Transverse colon (tissue), 4 donors: ENCODE measurements at regions not wholly inside any gene's neighbourhood (a gene's known extent, or its start where the extent isn't known, plus 50 kb on each side); places are given as distances from the start of the nearest gene placed in this dataset.

Experiments
- DNase-seq: peaks from one replicate; pipeline ENCODE4 v3.0.0-alpha.2; 2019
- H3K27ac ChIP-seq, 4 donors: fragments of 200-600 bp; sonication (generic); 2 replicates each; pipeline ENCODE4 v1.5.1; 2016 to 2018; ENCODE audit warnings: inconsistent platforms in 4 of 4
- H3K27me3 ChIP-seq: fragments of 200-600 bp; sonication (generic); 2 replicates; pipeline ENCODE4 v1.5.1; 2017; ENCODE audit warnings: inconsistent platforms
- H3K36me3 ChIP-seq, 4 donors: fragments of 200-600 bp; sonication (generic); 2 replicates each; pipeline ENCODE4 v1.5.1; 2017 to 2019; ENCODE audit warnings: inconsistent platforms in 4 of 4
- H3K4me1 ChIP-seq, 4 donors: fragments of 200-600 bp; sonication (generic); 2 replicates each; pipeline ENCODE4 v1.5.1; 2017 to 2020; ENCODE audit warnings: inconsistent platforms in 4 of 4
- H3K4me3 ChIP-seq, 4 donors: fragments of 200-600 bp; sonication (generic); 1 replicate in 1 of 4; 2 replicates in 3 of 4; pipeline versions ENCODE4 v1.5.1 to v1.6.1; 2017 to 2019; ENCODE audit warnings: inconsistent platforms in 4 of 4
- H3K9me3 ChIP-seq, 2 donors: fragments of 200-600 bp; sonication (generic); 2 replicates each; pipeline ENCODE4 v1.5.1; 2017 to 2019; ENCODE audit warnings: inconsistent platforms in 2 of 2
- EP300 ChIP-seq: sonication (generic); formaldehyde crosslinking; IDR thresholded peaks from one replicate; pipeline ENCODE4 v1.6.1; 2017; ENCODE audit warnings: antibody characterized with exemption, low read depth
- POLR2A ChIP-seq: fragments of 450-650 bp; IDR thresholded peaks from one replicate; pipeline ENCODE4 v1.6.1; 2016; ENCODE audit warnings: antibody characterized with exemption, mild to moderate bottlenecking, moderate library complexity
- POLR2AphosphoS5 ChIP-seq, 3 donors: sonication (generic); formaldehyde crosslinking; IDR thresholded peaks; one replicate each; pipeline ENCODE4 v1.6.1; 2016; ENCODE audit warnings: antibody characterized with exemption in 3 of 3
- WGBS, 2 donors: methylation state at CpG; one replicate each; pipeline ENCODE4 v1.1.5; 2018; ENCODE audit warnings: low coverage in 1 of 2; 5-methylcytosine and 5-hydroxymethylcytosine counted together
- in situ Hi-C, 4 donors: fragments of 200-750 bp; cut with MboI; loops; one replicate each; pipeline versions ENCODE4 v1.15.0 to v1.15.1; 2017; ENCODE audit warnings: low sequenced_read_pairs in 3 of 4, low pct_ligation_motif_present in 1 of 4, low pct_unique_long_range_greater_than_20kb in 1 of 4
- intact Hi-C: fragments of 100-400 bp; cut with DNase I; formaldehyde crosslinking; loops from one replicate; pipeline ENCODE4 v1.15.1; 2023; ENCODE audit warnings: low total_unique reads
- TF ChIP-seq, protein P1 (sequence below), 5 experiments: fragments of 200-600 bp in 3 of 5; fragments of 450-650 bp in 2 of 5; sonication (generic) in 3 of 5; IDR thresholded peaks; 1 replicate in 2 of 5; 2 replicates in 3 of 5; pipeline ENCODE4 v1.5.1; 2016 to 2017; ENCODE audit warnings: antibody characterized with exemption in 5 of 5, inconsistent platforms in 3 of 5, mild to moderate bottlenecking in 2 of 5, moderate library complexity in 1 of 5

GRCh38 chr6:97666889-97667288, 383.9 kb upstream of the MMS22L start:
- 67 to 71% methylated on average over 1 of the region's 1 CpG for WGBS, 2 donors
- no peak for TF ChIP-seq EP300
- no peak for TF ChIP-seq POLR2AphosphoS5 (IDR thresholded peaks at IDR 0.05)
- TF ChIP-seq POLR2A: no peak
- TF ChIP-seq, protein P1, sequence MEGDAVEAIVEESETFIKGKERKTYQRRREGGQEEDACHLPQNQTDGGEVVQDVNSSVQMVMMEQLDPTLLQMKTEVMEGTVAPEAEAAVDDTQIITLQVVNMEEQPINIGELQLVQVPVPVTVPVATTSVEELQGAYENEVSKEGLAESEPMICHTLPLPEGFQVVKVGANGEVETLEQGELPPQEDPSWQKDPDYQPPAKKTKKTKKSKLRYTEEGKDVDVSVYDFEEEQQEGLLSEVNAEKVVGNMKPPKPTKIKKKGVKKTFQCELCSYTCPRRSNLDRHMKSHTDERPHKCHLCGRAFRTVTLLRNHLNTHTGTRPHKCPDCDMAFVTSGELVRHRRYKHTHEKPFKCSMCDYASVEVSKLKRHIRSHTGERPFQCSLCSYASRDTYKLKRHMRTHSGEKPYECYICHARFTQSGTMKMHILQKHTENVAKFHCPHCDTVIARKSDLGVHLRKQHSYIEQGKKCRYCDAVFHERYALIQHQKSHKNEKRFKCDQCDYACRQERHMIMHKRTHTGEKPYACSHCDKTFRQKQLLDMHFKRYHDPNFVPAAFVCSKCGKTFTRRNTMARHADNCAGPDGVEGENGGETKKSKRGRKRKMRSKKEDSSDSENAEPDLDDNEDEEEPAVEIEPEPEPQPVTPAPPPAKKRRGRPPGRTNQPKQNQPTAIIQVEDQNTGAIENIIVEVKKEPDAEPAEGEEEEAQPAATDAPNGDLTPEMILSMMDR (IDR thresholded peaks at IDR 0.05): no peak
- H3K4me3 ChIP-seq: no peak overlapping the region
- no peaks in the 10 kb centered on the region for H3K27me3 ChIP-seq
- DNase-seq: no peak
- H3K9me3 ChIP-seq: no peaks in the 10 kb centered on the region
- H3K27ac ChIP-seq: no peak overlapping the region
- no peaks in the 10 kb centered on the region for H3K36me3 ChIP-seq
- in situ Hi-C loops (no loop called here), intact Hi-C loops (no loop called here)
- H3K4me1 ChIP-seq: no peaks in the 10 kb centered on the region

- Histone ChIP-seq H3K9me3 (no peaks in the 10 kb centered on the region), H3K36me3 (no peaks in the 10 kb centered on the region), H3K4me1 (no peaks in the 10 kb centered on the region), H3K27me3 (no peaks in the 10 kb centered on the region), H3K4me3 (peak overlapping the region in 1 of 4 donors; percentile 7), H3K27ac (no peak overlapping the region)
- intact Hi-C loops: no loop called here
- 43 to 51% methylated on average over 11 of the region's 11 CpGs for WGBS, 2 donors
- in situ Hi-C loops: no loop called here
- TF ChIP-seq EP300 (no peak), POLR2AphosphoS5 (IDR thresholded peaks at IDR 0.05) (no peak), POLR2A (no peak)
- DNase-seq: no peak
Observed at GRCh38 chr6:97668716-97669115, 385.7 kb upstream of the MMS22L start.

DNA sequence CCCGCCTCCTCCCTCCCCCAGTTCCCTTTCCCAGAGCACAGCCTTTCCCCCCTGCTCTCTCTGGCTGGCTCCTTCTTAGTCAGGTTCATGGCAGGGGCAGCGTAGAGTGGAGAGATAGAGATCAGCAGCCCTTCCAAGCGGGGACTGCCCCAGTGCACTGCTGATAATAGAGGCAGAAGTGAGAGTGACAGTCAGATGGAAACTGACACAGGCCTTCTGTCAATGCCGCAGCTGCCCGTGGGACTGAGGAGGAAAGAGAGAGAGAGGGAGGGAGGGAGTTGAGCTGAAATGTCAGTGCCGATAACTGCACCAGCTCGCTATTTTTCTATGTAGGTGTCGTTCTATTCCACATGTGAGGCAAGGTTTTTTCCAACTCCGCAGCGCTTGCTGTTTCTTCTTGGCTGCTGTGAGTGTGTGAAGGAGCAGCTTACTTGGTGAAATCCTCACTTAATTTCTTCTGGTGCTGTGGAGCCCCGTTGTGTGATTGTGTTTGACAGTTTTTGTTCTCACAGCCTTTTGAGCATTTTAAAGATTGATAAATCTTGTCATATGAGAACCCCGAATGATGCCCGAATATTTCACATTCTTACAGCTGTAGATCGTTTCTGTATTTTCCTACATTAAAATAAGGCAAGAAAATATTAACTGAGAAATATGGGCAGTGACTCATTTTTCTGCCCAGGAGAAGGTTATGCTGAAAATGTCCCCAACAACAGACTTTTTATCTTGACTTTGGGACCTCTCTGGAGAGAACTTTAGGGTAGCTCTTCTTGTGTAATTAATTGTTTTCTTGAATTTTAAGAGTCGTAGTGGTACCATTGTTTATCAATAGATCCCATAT, 386.4 kb upstream of the MMS22L start:
- Histone ChIP-seq H3K4me1 (no peaks in the 10 kb centered on the region), H3K4me3 (peak overlapping the region in 1 of 4 donors; percentile 7), H3K27me3 (no peaks in the 10 kb centered on the region), H3K36me3 (no peaks in the 10 kb centered on the region), H3K27ac (no peak overlapping the region), H3K9me3 (no peaks in the 10 kb centered on the region)
- intact Hi-C loops (no loop called here), in situ Hi-C loops (no loop called here)
- 27 to 41% methylated on average over 11 to 15 of the region's 15 CpGs for WGBS, 2 donors
- TF ChIP-seq POLR2A (no peak), EP300 (no peak), POLR2AphosphoS5 (IDR thresholded peaks at IDR 0.05) (no peak)
- TF ChIP-seq, protein P1 (IDR thresholded peaks at IDR 0.05): no peak
- no peak for DNase-seq

DNA sequence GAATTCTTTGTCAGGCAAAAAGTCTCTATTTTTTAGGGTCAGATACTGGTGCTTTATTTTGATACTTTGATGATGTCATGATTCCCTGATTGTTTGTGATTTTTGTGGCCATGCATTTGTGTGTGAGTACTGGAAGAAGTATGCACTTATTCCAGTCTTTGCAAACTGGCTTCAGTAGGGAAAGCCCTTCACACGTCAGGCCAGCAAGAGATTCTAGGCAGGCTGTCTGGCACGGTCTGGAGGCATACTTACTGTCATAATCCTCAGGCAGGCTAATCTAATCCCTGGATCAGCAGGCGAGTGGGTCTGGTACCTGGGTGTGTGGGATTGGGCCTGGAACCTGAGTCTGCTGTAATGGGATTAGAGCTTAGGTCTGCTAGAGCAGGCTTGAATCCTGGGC, 391.8 kb upstream of the MMS22L start:
- Histone ChIP-seq H3K27me3 (no peaks in the 10 kb centered on the region), H3K9me3 (no peaks in the 10 kb centered on the region), H3K4me3 (no peak overlapping the region), H3K4me1 (no peaks in the 10 kb centered on the region), H3K36me3 (no peaks in the 10 kb centered on the region), H3K27ac (no peak overlapping the region)
- intact Hi-C loops (no loop called here), in situ Hi-C loops (no loop called here)
- TF ChIP-seq POLR2AphosphoS5 (IDR thresholded peaks at IDR 0.05): no peak
- TF ChIP-seq POLR2A: no peak
- no peak for TF ChIP-seq EP300
- WGBS, 2 donors: 81% methylated on average over 3 of the region's 3 CpGs; no CpG with 5 or more reads in 1 of the 2 donors
- DNase-seq: no peak

GRCh38 chr6:97677626-97678025, 394.6 kb upstream of the MMS22L start:
- Histone ChIP-seq H3K27ac (no peak overlapping the region), H3K36me3 (no peaks in the 10 kb centered on the region), H3K4me1 (no peaks in the 10 kb centered on the region), H3K27me3 (no peaks in the 10 kb centered on the region), H3K4me3 (no peak overlapping the region), H3K9me3 (no peaks in the 10 kb centered on the region)
- no peak for DNase-seq
- 55 to 74% methylated on average over 1 to 2 of the region's 2 CpGs for WGBS, 2 donors
- intact Hi-C loops (no loop called here), in situ Hi-C loops (no loop called here)
- TF ChIP-seq, protein P1 (IDR thresholded peaks at IDR 0.05): no peak
- no peak for TF ChIP-seq POLR2AphosphoS5 (IDR thresholded peaks at IDR 0.05)
- no peak for TF ChIP-seq POLR2A
- no peak for TF ChIP-seq EP300
